ENCODE measurements at regions not wholly inside any gene's neighbourhood (a gene's known extent, or its start where the extent isn't known, plus 50 kb on each side); places are given as distances from the start of the nearest gene placed in this dataset.

GRCh38 chr2:120486946-120487345 is 141.0 kb downstream of the INHBB start:
- POLR2A ChIA-PET (ENCODE audit: unreplicated experiment) = no interaction called here
- 0 out of 2 replicates have a peak overlapping the region, but pooled peaks have one; percentile 1 for H2AFZ ChIP-seq (ENCODE audit: low read length)
- H3K4me1 ChIP-seq (ENCODE audit: insufficient read depth, low read length) = peaks cover 9% of the 10 kb centered on the region
- no peak overlapping the region for H3K27ac ChIP-seq (ENCODE audit: low read length)
- no peak overlapping the region for H3K9ac ChIP-seq (ENCODE audit: low read length)
- no TSS peak for BruUV-seq (replicated peaks)
- H3K9me2 ChIP-seq (replicated peaks; ENCODE audit: low read length) = no peaks in the 10 kb centered on the region
- H3K4me3 ChIP-seq (ENCODE audit: low read length) = no peak overlapping the region
- CTCF ChIA-PET = no interaction called here
- intact Hi-C loops (cut with micrococcal nuclease) = no loop called here
- no peaks in the 10 kb centered on the region for H3K9me3 ChIP-seq (ENCODE audit: low read length)
- DNase-seq = peak; percentile 64
- TF ChIP-seq CTCF (conservative IDR thresholded peaks at IDR 0.05; ENCODE audit: low read depth, low read length) (no peak), EZH2phosphoT487 (IDR thresholded peaks at IDR 0.05; ENCODE audit: borderline replicate concordance, low read length) (no peak), EZH2 (IDR thresholded peaks at IDR 0.05; ENCODE audit: low read length, unreplicated experiment) (no peak)
- ATAC-seq = peak; percentile 80
- no peak overlapping the region for H3K4me2 ChIP-seq (ENCODE audit: low read length)
- H4K20me1 ChIP-seq (ENCODE audit: low read length) = no peaks in the 10 kb centered on the region
- no peaks in the 10 kb centered on the region for H3K27me3 ChIP-seq (ENCODE audit: low read length)
- no peaks in the 10 kb centered on the region for H3F3A ChIP-seq (ENCODE audit: low read length, unreplicated experiment)
- H3K79me2 ChIP-seq (ENCODE audit: low read length) = no peaks in the 10 kb centered on the region
- no peaks in the 10 kb centered on the region for H3K36me3 ChIP-seq (ENCODE audit: low read depth, low read length)

- H3K4me3 ChIP-seq (ENCODE audit: low read length) = no peak overlapping the region
- no peak overlapping the region for H3K27ac ChIP-seq (ENCODE audit: low read length)
- H3K4me2 ChIP-seq (ENCODE audit: low read length) = no peak overlapping the region
- H3K9ac ChIP-seq (ENCODE audit: low read length) = no peak overlapping the region
- intact Hi-C loops (cut with micrococcal nuclease) = no loop called here
- no peaks in the 10 kb centered on the region for H3F3A ChIP-seq (ENCODE audit: low read length, unreplicated experiment)
- H3K79me2 ChIP-seq (ENCODE audit: low read length) = no peaks in the 10 kb centered on the region
- ChIA-PET POLR2A (ENCODE audit: unreplicated experiment) (no interaction called here), CTCF (no interaction called here)
- DNase-seq = no peak
- H4K20me1 ChIP-seq (ENCODE audit: low read length) = no peaks in the 10 kb centered on the region
- H3K9me3 ChIP-seq (ENCODE audit: low read length) = no peaks in the 10 kb centered on the region
- no TSS peak for BruUV-seq (replicated peaks)
- TF ChIP-seq EZH2phosphoT487 (IDR thresholded peaks at IDR 0.05; ENCODE audit: borderline replicate concordance, low read length) = no peak
- no peak for TF ChIP-seq EZH2 (IDR thresholded peaks at IDR 0.05; ENCODE audit: low read length, unreplicated experiment)
- TF ChIP-seq CTCF (conservative IDR thresholded peaks at IDR 0.05; ENCODE audit: low read depth, low read length) = no peak
- no peak for ATAC-seq
- H3K9me2 ChIP-seq (replicated peaks; ENCODE audit: low read length) = no peaks in the 10 kb centered on the region
- no peak overlapping the region for H2AFZ ChIP-seq (ENCODE audit: low read length)
- H3K36me3 ChIP-seq (ENCODE audit: low read depth, low read length) = no peaks in the 10 kb centered on the region
- H3K4me1 ChIP-seq (ENCODE audit: insufficient read depth, low read length) = peaks cover 9% of the 10 kb centered on the region
- H3K27me3 ChIP-seq (ENCODE audit: low read length) = no peaks in the 10 kb centered on the region
These were observed 142.6 kb downstream of the INHBB start for GRCh38 chr2:120488531-120488930.

DNA sequence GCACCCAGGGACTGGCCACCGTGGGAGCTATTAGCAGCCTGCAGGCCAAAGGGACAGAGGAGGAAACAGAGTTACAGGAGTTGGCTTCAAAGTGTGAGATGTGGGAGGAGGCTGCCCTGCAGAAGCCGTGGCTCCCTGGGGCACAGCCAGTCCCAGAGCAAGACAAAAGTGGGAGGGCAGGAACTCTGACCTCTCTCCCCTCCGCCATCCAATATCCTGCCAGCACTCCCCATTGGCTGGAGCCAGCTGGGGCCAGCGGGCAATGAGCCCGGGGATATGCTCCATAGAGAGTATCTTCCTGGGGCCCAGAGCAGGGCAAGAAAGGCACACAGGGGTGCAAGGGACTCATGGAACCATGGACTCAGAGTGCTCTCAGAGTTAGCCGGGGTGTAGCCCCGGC is 143.1 kb downstream of the INHBB start:
- Histone ChIP-seq H3K4me2 (ENCODE audit: low read length) (no peak overlapping the region), H3K4me3 (ENCODE audit: low read length) (no peak overlapping the region), H3K27ac (ENCODE audit: low read length) (no peak overlapping the region), H3K4me1 (ENCODE audit: insufficient read depth, low read length) (peaks cover 9% of the 10 kb centered on the region), H3K9ac (ENCODE audit: low read length) (no peak overlapping the region), H3K9me2 (replicated peaks; ENCODE audit: low read length) (no peaks in the 10 kb centered on the region), H2AFZ (ENCODE audit: low read length) (no peak overlapping the region), H3K9me3 (ENCODE audit: low read length) (no peaks in the 10 kb centered on the region), H4K20me1 (ENCODE audit: low read length) (no peaks in the 10 kb centered on the region), H3K27me3 (ENCODE audit: low read length) (no peaks in the 10 kb centered on the region), H3K36me3 (ENCODE audit: low read depth, low read length) (no peaks in the 10 kb centered on the region), H3F3A (ENCODE audit: low read length, unreplicated experiment) (no peaks in the 10 kb centered on the region), H3K79me2 (ENCODE audit: low read length) (no peaks in the 10 kb centered on the region)
- ATAC-seq = no peak
- ChIA-PET CTCF (no interaction called here), POLR2A (ENCODE audit: unreplicated experiment) (no interaction called here)
- TF ChIP-seq EZH2 (IDR thresholded peaks at IDR 0.05; ENCODE audit: low read length, unreplicated experiment) = no peak
- no peak for TF ChIP-seq CTCF (conservative IDR thresholded peaks at IDR 0.05; ENCODE audit: low read depth, low read length)
- no peak for TF ChIP-seq EZH2phosphoT487 (IDR thresholded peaks at IDR 0.05; ENCODE audit: borderline replicate concordance, low read length)
- intact Hi-C loops (cut with micrococcal nuclease) = no loop called here
- BruUV-seq (replicated peaks) = no TSS peak
- no peak for DNase-seq

All from PC-3 (cell line).